Fibroblast of lung (primary cell): ENCODE measurements at regions not wholly inside any gene's neighbourhood (a gene's known extent, or its start where the extent isn't known, plus 50 kb on each side); places are given as distances from the start of the nearest gene placed in this dataset.

ENCODE experiments used
- EZH2 ChIP-seq: IDR thresholded peaks from 2 replicates; pipeline ENCODE4 v1.5.1; 2012; ENCODE audit warnings: low read length, control low read depth, mild to moderate bottlenecking; ENCODE audit errors: missing control alignments
- TF ChIP-seq, protein P1 (sequence below), 2 donors: IDR thresholded peaks in 1 of 2; conservative IDR thresholded peaks in 1 of 2; 1 replicate in 1 of 2; 2 replicates in 1 of 2; pipeline ENCODE4 v1.5.1; 2011 to 2012; ENCODE audit warnings: low read length in 2 of 2, control low read depth in 1 of 2, inconsistent platforms in 1 of 2, low read depth in 1 of 2, mild to moderate bottlenecking in 1 of 2

DNA sequence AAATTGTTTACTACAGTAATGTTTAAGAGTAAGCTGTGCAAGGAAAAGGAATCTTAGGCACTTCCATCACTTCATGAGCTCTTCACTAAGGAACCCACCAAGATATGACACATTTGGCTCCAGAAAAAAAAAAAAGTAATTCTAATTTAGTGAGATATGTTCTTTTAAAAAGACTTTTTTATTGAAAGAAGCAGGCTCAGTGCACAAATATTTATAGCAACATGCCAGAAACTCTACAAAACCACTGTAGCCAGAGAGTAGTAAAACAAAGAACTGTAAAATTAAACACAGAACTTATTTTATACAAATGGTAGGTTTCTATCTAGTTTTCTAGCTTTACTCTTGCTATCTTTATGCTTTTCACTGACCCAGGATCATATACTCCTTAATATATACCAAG is 434.6 kb upstream of the ADGRL2 start:
- TF ChIP-seq, protein P1, sequence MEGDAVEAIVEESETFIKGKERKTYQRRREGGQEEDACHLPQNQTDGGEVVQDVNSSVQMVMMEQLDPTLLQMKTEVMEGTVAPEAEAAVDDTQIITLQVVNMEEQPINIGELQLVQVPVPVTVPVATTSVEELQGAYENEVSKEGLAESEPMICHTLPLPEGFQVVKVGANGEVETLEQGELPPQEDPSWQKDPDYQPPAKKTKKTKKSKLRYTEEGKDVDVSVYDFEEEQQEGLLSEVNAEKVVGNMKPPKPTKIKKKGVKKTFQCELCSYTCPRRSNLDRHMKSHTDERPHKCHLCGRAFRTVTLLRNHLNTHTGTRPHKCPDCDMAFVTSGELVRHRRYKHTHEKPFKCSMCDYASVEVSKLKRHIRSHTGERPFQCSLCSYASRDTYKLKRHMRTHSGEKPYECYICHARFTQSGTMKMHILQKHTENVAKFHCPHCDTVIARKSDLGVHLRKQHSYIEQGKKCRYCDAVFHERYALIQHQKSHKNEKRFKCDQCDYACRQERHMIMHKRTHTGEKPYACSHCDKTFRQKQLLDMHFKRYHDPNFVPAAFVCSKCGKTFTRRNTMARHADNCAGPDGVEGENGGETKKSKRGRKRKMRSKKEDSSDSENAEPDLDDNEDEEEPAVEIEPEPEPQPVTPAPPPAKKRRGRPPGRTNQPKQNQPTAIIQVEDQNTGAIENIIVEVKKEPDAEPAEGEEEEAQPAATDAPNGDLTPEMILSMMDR (conservative IDR thresholded peaks at IDR 0.05 in 1 of 2, IDR thresholded peaks at IDR 0.05 in 1 of 2; ENCODE audit: low read depth in 1 of 2, low read length in 2 of 2), result no peak
- no peak for TF ChIP-seq EZH2
